GM12878 (cell line): ENCODE measurements at regions not wholly inside any gene's neighbourhood (a gene's known extent, or its start where the extent isn't known, plus 50 kb on each side); places are given as distances from the start of the nearest gene placed in this dataset.

Experiments
- CBX3 ChIP-seq: fragments of 200-600 bp; sonication (generic); IDR thresholded peaks from 2 replicates; pipeline ENCODE4 v1.6.1; 2016; ENCODE audit warnings: low read depth, borderline replicate concordance
- CTCF ChIP-seq, 3 experiments: IDR thresholded peaks in 2 of 3; conservative IDR thresholded peaks in 1 of 3; 2 replicates each; pipeline ENCODE4 v1.5.1; 2011; ENCODE audit warnings: low read depth in 3 of 3, low read length in 3 of 3, mild to moderate bottlenecking in 3 of 3, control low read depth in 2 of 3, moderate library complexity in 2 of 3, inconsistent platforms in 1 of 3, mixed read lengths in 1 of 3; ENCODE audit not compliant: control insufficient read depth in 2 of 3, insufficient read depth in 1 of 3; ENCODE audit errors: extremely low read depth in 1 of 3
- GABPA ChIP-seq: IDR thresholded peaks from 2 replicates; pipeline ENCODE4 v1.6.1; 2014; ENCODE audit warnings: antibody characterized with exemption, low read depth, mild to moderate bottlenecking, inconsistent platforms
- HDGF ChIP-seq: fragments of 450-650 bp; IDR thresholded peaks from 2 replicates; pipeline ENCODE4 v1.6.1; 2016; ENCODE audit warnings: antibody characterized with exemption
- MAX ChIP-seq: IDR thresholded peaks from 2 replicates; pipeline ENCODE4 v1.6.1; 2012; ENCODE audit warnings: low read depth, low read length, improper control_type of control experiment
- NR2C2 ChIP-seq: IDR thresholded peaks from 2 replicates; pipeline ENCODE4 v1.6.1; 2011; ENCODE audit warnings: borderline replicate concordance, low read depth; ENCODE audit not compliant: control insufficient read depth, insufficient read length
- POLR2A ChIP-seq: IDR thresholded peaks from 2 replicates; pipeline ENCODE4 v1.6.1; 2011; ENCODE audit warnings: low read depth, mild to moderate bottlenecking, low read length
- SIN3A ChIP-seq: IDR thresholded peaks from 2 replicates; pipeline ENCODE4 v1.6.1; 2012; ENCODE audit warnings: low read depth, low read length, improper control_type of control experiment
- SRF ChIP-seq, 2 experiments: IDR thresholded peaks; 2 replicates each; pipeline ENCODE4 v1.6.1; 2011; ENCODE audit warnings: low read depth in 2 of 2, low read length in 2 of 2, mild to moderate bottlenecking in 1 of 2, moderate library complexity in 1 of 2
- TARDBP ChIP-seq: IDR thresholded peaks from 2 replicates; pipeline ENCODE4 v1.6.1; 2016; ENCODE audit warnings: borderline replicate concordance
- TCF3 ChIP-seq: IDR thresholded peaks from 2 replicates; pipeline ENCODE4 v1.6.1; 2012; ENCODE audit warnings: low read depth, mild to moderate bottlenecking, low read length, borderline replicate concordance; ENCODE audit not compliant: insufficient read depth
- TF ChIP-seq, protein P1 (sequence below): IDR thresholded peaks from 2 replicates; pipeline ENCODE4 v1.6.1; 2011; ENCODE audit warnings: mild to moderate bottlenecking, low read depth, low read length, moderate library complexity; ENCODE audit not compliant: insufficient replicate concordance

GRCh38 chr5:58232130-58232529, 227.8 kb downstream of the PLK2 start:
- TF ChIP-seq CTCF (IDR thresholded peaks at IDR 0.05 in 2 of 3, conservative IDR thresholded peaks at IDR 0.05 in 1 of 3; ENCODE audit: control insufficient read depth in 2 of 3, extremely low read depth in 1 of 3, insufficient read depth in 1 of 3, low read depth in 3 of 3, low read length in 3 of 3) (no peak), MAX (no peak), GABPA (no peak), POLR2A (no peak), SRF (IDR thresholded peaks at IDR 0.05; ENCODE audit: low read depth in 2 of 2, low read length in 2 of 2) (no peak), TCF3 (no peak), CBX3 (no peak), NR2C2 (no peak), SIN3A (no peak), TARDBP (no peak), HDGF (no peak)
- TF ChIP-seq, protein P1, sequence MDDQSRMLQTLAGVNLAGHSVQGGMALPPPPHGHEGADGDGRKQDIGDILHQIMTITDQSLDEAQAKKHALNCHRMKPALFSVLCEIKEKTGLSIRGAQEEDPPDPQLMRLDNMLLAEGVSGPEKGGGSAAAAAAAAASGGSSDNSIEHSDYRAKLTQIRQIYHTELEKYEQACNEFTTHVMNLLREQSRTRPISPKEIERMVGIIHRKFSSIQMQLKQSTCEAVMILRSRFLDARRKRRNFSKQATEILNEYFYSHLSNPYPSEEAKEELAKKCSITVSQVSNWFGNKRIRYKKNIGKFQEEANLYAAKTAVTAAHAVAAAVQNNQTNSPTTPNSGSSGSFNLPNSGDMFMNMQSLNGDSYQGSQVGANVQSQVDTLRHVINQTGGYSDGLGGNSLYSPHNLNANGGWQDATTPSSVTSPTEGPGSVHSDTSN: no peak
